ENCODE measurements at regions not wholly inside any gene's neighbourhood (a gene's known extent, or its start where the extent isn't known, plus 50 kb on each side); places are given as distances from the start of the nearest gene placed in this dataset.

DNA sequence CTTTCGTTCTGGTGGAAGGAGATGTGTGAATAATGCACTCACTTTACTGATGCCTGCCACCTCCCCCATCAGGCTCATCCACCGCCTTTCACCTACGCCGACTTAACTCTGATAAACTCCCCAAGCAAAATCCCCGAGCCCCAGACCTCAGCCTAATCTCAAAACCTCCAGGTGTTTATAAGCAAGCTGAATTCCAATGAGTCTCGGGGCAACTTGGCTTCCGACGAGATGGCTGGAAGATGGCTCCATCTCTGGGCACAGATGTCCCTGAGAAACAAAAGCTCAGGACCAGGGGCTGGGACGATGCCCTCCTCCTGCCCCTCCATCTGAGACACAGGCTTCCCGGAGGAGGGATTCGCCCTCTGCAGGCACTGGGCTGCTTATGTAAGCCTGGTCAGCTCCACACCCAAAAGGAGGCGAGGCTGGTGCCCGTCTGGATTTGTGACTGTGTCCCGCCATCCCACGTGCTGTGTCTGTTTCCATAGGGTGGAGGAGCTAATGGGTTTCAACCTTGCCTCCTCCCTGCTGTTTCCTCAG lies 386.4 kb upstream of the TNRC6C start:
- no peak for DNase-seq (ENCODE audit: low read depth)

DNA sequence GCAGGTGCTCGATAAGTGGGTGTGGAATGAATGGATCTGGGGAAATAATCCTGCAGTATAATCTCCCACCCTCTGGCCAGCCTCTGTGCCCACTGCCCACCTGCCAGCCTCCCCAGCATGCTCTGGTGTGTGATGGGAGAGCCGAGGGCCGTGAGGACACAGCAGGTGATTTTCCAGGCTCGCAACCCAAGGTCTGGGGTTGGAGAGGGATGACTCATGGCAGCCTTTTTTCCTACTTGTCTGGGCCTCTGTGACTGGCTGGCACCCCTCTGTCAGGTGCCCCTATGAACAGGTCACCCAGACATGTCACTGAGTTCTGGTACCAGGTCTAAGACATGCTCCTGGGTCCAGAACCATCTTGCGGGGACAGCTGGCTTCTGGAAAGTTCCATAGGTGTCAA lies 385.7 kb upstream of the TNRC6C start:
- no peak for DNase-seq (ENCODE audit: low read depth)

DNA sequence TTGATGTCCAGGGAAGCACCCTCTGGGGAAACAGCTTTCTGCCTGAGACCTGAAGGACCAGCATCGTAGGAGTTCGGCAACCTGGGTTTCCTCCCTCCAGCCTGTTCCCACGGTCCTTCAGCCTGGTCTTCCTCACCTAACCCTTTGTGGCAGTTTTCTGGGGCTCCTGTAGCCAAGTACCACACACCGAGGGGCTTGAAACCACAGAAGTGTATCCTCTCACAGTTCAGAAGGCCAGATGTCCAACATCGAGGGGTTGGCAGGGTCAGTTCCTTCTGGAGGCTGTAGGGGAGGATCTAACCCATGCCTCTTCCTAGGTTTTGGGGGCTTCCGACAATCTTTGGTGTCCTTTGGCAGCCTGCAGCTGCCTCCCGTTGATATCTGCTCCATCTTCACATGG lies 381.0 kb upstream of the TNRC6C start:
- DNase-seq (ENCODE audit: low read depth): no peak

DNA sequence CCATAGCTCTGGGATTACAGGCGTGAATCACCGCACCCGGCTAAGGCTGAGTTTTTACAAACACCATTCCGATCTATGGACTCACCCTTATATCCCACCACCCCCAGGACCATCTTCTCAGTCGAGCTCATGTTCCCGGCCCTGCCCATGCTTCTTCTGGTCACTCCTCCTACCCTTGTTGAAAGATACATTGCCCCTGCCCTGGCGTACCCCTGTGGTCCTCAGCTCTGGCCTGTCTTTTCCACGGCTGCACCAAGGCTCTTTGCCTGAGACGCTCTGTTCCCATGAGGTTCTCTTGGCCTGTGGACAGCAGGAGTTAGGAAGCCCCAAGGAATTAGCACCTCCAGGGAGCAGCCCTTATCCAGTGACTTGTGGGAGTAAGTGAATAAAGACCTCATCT lies 379.4 kb upstream of the TNRC6C start:
- no peak for DNase-seq (ENCODE audit: low read depth)

DNA sequence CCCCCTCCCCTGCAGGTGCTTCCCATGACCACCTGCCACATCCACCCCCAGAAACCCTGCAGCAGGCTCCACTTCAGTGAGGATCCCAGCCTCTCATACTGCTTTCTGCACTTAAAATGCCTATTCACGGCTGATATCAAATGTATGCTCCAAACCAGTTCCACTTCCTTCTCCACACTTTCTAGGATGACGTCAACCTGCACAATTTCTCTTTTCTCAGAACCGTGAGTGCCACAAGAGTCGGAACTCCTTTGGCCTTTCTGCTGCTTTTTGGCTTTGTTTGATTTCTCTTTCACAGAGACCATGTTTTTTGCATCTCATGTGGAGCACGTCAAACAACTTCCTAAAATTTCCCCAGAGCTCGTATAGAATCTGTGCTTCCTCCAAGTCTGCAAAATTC lies 378.8 kb upstream of the TNRC6C start:
- DNase-seq (ENCODE audit: low read depth): no peak

DNA sequence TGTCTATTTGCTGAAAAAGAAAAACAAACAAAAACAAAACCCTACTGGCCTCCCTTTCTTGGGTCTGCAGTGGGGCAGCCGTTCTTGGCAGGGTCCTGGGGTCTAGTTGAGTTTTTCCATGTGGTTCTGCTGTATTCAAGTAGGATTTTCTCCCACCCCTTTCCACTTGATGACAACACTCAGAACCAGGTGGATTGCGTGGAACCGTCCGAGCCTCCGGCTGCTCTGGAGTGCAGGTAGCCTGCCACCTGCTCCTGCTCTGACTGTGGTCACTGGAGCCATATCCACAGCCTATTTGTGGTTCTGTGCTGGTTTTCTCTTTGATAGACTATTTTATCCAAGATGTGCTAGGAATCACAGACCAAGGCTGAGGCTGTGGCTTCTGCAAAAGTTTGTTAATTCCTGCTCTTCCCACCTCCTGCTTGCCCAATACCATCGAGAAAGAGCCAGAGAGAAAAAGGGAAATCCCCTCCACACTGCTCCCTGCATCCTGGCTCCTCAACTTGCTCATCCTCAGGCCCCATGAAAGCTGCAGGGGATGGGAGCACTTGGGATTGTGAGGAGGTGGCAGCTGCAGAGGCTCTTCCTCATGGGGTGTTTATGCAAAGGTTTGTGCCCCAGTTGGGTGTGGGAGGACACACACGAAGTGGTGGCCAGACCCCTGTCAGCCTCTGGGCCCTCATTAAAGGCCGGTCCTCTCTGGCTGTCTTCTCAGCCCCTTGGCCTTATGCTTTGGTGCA lies 377.8 kb upstream of the TNRC6C start:
- no peak for DNase-seq (ENCODE audit: low read depth)

DNA sequence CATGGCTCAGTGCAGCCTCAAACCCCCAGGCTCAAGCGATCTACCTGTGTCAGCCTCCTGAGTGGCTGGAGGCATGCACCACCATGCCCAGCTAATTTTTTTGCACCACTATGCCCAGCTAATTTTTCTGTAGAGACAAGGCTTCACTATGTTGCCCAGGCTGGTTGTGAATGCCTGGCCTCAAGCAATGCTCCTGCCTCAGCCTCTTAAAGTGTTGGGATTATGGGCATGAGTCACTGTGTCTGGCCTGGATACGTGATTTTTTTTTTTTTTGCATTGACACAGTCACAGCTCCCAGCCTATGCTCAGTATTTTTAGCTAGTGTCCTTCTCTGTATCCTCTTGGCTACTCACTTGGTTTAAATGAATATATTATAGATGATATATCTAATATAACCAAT lies 377.0 kb upstream of the TNRC6C start:
- DNase-seq (ENCODE audit: low read depth): no peak

DNA sequence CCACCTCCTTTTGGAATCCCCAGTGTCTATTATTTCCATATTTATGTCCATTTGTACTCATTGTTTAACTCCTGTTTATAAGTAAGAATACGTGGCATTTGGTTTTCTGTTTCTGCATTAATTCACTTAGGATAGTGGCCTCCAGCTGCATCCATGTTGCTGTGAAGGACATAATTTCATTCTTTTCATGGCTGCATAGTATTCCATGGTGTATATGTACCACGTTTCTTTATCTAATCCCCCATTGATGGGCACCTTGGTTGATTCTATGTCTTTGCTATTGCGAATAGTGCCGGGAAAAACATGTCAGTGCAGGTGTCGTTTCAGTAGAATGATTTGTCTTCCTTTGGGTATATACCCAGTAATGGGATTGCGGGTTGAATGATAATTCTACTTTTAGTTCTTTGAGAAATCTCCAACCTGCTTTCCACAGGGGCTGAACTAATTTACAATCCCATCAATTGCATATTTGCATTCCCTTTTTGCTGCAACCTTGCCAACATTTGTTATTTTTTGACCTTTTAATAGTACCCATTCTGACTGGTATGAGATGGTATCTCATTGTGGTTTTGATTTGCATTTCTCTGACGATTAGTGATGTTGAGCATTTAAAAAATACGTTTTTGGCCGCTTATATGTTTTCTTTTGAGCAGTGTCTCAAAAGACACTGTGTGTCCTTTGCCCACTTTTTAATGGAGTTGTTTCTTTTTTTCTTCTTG lies 373.2 kb upstream of the TNRC6C start:
- no peak for DNase-seq (ENCODE audit: low read depth)

DNA sequence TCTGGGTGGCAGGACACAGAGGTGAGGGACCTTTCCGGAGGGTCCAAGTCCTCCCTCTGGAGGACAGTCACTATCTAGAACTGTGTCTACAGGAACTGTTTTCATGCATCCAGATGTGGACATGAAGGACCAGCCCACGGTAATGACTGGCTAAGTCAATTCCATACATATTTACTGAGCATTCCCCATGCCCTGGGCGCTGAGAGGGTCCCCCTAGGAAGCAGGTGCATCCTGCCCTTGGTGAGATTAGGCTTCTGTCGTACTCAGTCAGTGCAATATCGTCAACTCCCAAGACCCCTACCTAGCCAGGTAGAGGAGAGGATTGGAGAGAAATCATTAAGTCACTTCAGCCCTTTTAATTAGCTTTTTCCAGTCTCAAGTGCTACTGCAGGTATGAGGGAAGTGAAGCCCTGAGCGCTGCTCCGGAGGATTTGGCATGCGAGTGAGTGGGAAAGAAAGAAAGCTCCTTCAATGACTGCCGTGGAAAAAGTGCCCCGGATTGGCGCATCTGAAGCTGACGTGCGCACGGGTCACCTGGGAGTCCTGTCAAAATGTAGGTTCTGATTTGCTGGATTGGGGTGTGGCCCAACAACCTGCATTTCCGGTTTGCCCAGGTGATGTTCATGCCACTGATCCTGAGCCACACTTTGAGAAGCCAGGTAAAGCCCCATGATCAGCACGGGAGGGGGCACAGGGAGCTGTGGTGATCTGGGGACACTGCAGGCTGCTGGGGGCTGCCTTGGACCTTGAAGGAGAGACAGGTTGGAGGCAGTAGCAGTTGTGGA lies 367.4 kb upstream of the TNRC6C start:
- DNase-seq (ENCODE audit: low read depth): no peak

DNA sequence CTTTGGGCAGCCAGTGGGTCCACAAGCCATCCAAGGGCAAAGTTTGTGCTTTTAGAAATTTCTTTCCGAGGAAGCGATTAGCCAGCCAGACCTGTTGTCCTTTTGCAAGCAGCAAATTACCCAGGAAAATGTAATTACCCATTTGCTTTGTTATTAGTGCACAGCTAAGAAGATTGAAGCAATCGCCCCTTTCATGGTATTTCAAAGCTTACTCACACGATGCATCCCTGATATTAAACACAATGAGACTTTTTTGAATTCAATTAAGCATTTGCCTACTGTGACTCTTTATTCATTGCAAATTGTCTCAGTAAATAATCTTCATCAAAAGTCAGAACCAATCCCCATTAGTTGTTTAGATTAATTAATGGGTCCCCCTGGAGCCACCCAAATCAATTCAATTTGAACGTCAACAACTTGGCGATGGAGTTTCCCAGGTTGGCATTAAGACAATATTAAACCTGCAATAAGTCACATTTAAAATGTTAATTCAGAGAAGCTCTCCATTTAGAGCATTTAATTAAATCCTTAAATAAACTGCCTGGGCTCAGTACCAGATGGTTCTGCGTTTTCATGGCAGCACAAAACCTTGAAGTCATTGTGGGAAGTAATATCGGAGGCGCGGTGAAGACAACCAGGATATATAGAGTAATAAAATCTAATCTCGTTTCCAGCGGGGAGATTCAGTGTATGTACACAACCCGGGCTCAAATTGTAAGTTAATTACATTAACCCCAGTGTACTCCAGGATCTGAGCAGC lies 366.2 kb upstream of the TNRC6C start:
- no peak for DNase-seq (ENCODE audit: low read depth)

DNA sequence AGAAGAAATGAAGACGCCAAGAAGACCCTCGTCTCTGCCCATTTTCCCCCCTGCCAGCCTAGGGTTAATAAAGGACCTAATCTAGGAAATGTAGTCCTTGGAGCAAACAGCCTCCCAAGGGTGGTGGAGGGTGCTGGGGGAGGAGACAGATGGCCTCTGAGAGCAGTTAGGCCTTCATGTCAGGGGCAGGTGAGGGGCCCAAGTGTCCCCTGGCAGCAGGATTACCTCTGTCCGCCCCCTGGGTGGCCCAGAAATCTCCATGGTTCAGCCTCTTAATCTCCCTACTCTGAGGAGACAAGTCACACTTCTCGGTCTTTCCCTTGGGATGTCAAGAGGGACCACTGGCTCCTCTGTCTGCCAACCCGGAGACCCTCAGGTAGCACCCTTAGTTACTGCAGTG lies 365.4 kb upstream of the TNRC6C start:
- DNase-seq (ENCODE audit: low read depth): no peak

DNA sequence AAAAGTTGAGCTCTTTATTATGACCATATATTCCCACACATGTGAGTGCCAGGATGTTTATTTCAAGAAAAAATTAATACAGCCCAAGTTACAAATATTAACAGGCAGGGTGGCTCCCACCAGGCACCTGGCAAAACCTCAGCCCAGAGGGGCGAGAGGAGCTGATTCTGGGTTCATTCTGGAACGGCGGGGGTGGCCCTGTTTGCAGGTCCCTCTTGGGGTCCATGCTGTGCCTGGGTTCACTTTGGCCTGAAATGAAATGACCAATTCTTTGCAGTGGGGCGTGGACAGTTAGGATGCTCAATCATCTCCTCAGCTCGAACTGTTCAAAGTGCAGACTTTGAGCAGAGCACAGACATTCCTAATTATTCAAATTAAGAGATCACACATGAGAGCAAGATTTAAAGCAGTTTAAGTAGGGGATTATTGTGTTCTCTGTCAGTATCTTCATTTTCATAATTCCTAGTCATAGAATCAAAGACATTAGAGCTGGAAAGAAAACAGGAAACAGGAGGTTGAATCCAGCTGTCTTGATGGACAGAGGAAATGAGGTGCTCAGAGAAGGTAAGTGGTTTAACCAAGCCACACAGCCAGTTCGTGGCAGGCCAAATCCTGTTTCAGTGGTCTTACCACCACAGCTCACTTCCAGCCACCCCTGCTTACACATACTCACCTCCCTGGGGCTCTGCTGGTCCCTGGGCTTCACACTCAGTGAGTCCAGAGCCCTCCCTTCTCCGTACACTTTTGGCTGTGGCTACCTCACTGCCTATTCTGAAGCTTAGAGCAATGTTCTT lies 363.9 kb upstream of the TNRC6C start:
- DNase-seq (ENCODE audit: low read depth): no peak

DNA sequence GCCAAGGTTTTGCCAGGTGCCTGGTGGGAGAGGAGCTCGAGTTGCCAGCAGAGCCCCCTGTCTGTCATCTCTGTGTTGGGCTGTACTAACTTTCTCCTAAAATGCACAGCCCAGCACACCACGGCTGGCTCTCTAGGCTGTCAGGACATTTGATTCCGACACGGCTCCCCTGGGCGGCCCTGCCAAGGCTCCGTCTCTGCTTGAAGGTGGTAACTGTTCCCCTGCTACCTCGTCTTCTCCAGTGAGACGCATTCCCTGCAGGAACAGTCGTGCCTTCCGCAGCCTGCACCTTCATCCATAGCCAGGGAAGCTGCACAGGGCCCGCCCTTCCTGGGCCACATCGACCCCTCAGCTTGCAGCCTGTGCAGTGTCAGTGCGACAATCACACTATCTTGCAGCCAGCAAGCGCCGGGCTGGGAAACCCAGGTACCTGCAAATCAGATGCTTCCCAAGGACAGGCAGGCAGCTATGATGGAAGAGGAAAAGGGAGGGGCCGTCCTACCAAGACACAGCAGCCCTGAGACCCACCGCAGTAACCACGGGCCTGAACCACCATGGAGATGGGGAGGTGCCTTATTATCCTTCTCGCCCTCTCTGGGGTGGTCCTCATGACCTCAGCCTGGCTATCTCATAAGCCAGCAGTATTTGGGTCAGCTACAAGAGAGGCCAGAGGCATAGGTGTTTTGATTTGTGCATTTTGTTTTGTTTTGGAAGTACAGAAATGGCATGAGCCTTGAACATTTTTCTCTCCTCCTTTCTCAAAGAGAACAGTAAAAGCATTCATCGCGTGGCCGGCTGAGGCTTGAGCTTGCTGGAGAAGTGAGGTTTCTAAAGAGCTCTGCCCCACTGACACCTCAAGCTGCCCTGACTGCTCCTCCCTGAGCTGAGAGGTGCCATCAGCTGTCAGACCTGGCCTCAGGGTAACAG lies 361.7 kb upstream of the TNRC6C start:
- DNase-seq (ENCODE audit: low read depth): no peak

DNA sequence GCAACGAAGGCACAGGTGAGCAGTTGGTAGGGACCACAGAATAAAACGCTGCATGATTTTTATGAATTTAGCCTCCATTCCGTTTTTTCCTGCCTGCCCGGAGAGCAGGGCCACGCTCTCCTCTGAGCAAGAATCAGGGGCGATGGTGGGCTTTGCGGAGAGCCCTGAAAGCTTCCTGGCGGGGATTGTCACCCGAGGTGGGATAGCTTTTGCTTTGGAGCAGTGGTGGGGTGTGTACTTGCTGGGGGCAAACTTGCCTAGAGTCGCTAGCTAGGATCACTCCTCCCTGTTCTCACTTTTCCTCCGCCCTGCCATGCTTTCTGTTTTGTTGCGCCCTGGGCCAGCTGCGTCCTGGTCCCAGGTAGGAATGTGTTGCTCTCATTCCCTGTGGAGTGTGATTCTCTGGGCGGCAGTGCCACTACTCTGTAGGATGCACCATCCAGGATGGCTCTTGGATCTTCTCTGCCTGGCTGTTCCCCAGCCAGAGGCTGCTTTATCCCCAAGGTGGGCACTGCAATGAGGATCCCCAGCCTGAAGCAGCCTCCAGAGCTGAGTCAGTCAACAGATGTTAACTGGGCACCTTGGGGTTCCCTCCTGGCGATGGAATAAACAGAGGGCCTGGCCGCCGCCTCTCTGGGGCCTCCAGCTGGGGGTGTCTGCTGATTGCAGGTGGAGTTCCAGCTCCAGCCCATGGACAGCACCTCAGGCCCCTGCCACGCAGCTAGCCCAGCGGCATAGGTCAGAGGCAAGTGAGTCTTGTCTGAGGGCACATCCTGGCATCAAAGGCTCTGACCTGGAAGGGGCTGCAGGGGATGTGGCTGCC lies 360.9 kb upstream of the TNRC6C start:
- DNase-seq (ENCODE audit: low read depth): no peak

DNA sequence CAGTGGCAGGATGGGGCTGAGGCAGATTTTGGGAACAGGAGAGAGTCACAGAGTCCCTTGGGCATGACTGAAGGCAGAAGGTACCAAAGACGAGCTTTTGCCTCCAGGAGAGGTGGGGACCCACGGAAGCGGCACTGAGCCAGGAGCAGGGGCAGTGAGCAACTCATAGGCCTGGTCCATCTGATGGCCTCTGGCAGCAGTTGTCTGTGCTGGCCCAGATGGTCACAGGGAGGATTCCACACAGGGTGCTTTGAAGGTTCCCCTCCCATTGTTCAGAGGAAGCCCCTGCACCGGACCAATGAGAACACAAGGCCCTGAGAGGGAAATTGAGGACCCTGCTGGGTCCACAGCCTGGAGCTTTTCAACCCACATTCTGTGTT lies 360.3 kb upstream of the TNRC6C start:
- no peak for DNase-seq (ENCODE audit: low read depth)

DNA sequence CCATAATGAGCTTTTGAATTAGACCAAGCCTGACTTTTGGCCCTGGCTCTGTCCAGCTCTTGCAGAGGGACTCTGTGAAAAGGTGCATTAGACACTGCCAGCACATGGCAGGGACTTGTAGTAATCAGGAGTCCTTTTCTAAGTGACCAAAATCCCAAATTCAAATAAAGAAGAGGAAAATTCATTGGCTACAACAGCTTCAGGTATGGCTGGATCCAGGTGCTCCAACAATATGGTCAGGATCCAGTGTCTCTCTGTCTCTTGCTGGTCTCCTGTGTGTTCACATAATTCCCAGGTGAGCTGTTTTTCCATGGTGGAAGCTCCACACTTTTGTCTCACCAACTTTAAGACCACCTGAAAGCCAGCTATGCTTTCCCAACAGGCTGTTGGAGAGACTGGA lies 358.8 kb upstream of the TNRC6C start:
- DNase-seq (ENCODE audit: low read depth): no peak

DNA sequence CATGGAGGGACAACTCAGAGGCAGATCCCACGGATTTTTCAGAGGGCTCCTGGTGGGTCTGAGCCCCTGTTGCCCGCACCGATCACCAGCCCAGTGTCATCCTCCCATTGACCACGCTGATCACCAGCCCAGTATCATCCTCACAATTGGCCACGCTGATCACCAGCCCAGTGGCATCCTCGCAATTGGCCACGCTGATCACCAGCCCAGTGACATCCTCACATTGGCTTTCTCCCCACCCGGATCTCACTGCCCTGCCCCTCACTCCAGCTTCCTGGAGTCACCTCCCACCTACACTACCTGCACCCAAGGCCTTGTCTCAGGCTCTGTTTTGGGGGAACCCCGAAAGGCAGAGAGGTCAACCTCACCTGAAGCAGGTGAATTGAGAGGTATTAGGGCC lies 358.2 kb upstream of the TNRC6C start:
- no peak for DNase-seq (ENCODE audit: low read depth)

DNA sequence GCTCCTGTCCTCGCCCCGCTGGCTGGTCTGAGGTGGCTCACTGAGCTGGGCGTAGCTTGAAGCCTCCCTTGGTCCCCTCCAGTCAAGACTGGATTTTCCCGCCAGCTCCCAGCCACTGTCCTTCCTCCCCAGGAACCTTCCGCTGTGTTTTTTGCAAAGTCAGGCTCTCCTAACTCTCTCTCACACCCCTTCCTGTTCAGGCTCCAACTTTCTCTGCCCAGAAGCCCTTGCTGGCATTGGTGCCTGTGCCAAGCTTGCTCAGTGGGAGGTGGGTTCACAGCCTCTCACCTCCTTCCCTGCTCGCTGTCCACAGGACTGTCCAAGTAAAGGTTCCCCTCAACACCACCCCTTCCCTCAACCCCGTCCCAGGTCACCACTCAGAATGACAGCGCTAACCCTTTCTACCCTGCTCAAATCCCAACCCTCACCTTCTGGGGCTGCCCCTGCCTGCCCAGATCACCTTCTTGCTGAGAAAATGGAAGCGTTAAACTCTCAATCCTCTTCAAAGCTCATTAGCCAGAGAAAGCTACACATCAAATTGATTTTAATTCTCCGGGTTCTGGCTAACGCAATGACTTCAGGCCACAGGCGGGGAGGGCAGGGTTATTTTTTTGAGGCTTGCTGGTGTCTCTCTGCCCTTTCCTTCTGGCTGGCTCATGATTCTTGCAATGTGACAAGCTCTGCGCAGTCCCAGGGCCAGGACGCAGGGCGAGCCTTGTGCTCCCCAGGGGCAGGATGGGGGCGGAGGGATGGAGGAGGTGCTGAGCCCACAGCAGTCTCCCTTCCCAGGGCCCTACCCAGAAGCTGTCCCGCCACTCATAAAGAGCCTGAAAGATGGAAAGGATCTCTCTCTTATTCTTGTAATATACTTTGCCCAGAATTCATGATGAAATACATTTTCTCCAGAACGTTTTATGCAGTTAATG lies 357.2 kb upstream of the TNRC6C start:
- DNase-seq (ENCODE audit: low read depth): no peak

All from stimulated activated CD8-positive, alpha-beta memory T cell treated with anti-CD3 and anti-CD28 coated beads, Interleukin-15, amount 100 ng/mL, for 24 hours (primary cell).